GM12872 (cell line): ENCODE measurements at regions not wholly inside any gene's neighbourhood (a gene's known extent, or its start where the extent isn't known, plus 50 kb on each side); places are given as distances from the start of the nearest gene placed in this dataset.

ENCODE experiments used
- CTCF ChIP-seq: IDR thresholded peaks from 3 replicates; pipeline ENCODE4 v1.5.1; 2011; ENCODE audit warnings: low read depth, mild to moderate bottlenecking, low read length, moderate library complexity; ENCODE audit not compliant: insufficient read depth

- no peak for TF ChIP-seq CTCF
Observed at GRCh38 chr7:156102267-156102666, 290.0 kb upstream of the SHH start.

DNA sequence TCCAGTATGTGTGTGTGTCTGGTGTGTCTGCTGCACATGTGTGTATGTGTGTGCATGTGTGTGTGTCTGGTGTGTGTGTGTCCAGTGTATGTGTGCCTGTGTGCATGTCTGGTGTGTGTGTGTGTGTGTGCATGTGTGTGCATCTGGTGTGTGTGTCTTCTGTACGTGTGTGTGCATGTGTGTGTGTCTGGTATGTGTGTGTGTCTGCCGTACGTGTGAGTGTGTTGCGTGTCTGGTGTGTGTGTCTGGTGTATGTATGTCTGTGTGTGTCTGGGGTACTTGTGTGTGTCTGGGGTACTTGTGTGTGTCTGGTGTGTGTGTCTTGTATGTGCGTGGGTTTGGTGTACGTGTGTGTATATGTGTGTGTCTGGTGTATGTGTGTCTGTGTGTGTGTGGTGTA is 289.1 kb upstream of the SHH start:
- TF ChIP-seq CTCF = no peak

- TF ChIP-seq CTCF = no peak
Observed at GRCh38 chr7:156100086-156100485, 287.8 kb upstream of the SHH start.

- TF ChIP-seq CTCF = no peak
Observed at GRCh38 chr7:156099085-156099484, 286.8 kb upstream of the SHH start.

GRCh38 chr7:156096771-156097538 is 284.7 kb upstream of the SHH start:
- TF ChIP-seq CTCF = no peak

- no peak for TF ChIP-seq CTCF
Observed at GRCh38 chr7:156095908-156096539, 283.8 kb upstream of the SHH start.

DNA sequence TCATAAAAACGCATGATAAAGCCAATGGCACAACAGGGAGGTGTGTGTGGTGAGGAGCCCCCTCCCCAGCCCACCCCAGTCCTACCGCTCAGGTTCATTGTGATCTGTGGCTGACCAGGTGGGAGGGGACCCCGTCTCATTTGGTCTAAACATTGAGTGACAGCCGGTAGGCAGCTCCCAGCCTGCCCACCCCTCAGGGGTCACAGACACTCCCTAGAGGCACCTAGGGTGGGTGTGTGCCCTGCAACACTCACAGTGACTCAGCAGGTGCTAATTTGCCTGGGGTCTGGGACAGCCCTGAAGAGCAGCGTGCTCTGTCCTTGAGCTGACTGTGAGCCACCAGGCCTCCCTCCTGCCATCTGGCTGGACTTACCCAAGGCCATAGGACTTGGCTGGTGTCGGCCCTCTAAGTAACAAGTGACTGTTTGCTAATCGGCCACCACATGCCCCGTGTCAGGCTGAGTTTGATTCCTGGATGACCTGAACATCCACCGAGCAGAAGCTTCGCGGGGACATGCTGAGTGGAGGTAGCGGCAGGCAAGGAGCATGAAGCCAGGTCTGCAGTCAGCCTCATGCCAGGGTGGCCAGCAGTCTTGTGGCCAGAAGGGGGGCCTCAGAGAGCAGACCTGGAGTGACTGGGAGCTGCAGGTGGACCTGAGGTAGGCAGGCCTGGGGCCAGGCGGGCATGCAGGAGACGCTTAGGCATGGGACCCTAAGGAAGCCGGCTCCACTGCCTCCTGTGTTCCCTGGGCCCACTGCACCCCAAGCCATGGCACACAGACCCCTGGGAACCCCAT is 282.3 kb upstream of the SHH start:
- no peak for TF ChIP-seq CTCF
